Stomach (tissue), 4 donors: ENCODE measurements at regions not wholly inside any gene's neighbourhood (a gene's known extent, or its start where the extent isn't known, plus 50 kb on each side); places are given as distances from the start of the nearest gene placed in this dataset.

ENCODE experiments used
- CTCF ChIP-seq, 7 experiments: fragments of 450-650 bp in 4 of 7; fragments of 200-600 bp in 3 of 7; sonication (generic) in 3 of 7; IDR thresholded peaks; one replicate each; pipeline ENCODE4 v1.5.1; 2016 to 2019; ENCODE audit warnings: antibody characterized with exemption in 7 of 7, control low read depth in 2 of 7, mild to moderate bottlenecking in 1 of 7
- EP300 ChIP-seq: sonication (generic); formaldehyde crosslinking; IDR thresholded peaks from one replicate; pipeline ENCODE4 v1.6.1; 2017; ENCODE audit warnings: antibody characterized with exemption
- POLR2A ChIP-seq, 4 donors: fragments of 450-650 bp; IDR thresholded peaks; one replicate each; pipeline ENCODE4 v1.6.1; 2016; ENCODE audit warnings: antibody characterized with exemption in 4 of 4, control low read depth in 2 of 4, mild to moderate bottlenecking in 1 of 4, moderate library complexity in 1 of 4
- POLR2AphosphoS5 ChIP-seq, 3 donors: sonication (generic); formaldehyde crosslinking; IDR thresholded peaks; one replicate each; pipeline ENCODE4 v1.6.1; 2016; ENCODE audit warnings: antibody characterized with exemption in 3 of 3

DNA sequence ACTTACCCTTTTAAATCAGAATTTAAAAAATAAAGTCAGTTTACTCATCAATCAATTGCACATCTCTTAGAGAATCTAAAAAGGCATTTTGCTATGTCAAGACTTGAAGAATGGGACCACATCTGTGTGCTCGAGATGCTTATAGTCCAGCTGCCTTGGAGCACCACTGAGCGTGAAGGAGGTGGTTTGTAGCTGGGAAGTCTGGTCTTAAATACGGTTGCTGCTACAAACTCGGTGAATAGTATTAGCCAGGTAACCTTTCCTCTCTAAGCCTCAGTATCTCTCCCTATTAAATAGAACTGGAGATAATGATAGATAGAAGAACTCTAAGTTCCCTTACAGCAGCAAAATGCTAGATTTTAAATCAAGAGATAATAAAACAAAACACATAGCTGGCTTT is 289.7 kb downstream of the TRIB2 start:
- TF ChIP-seq CTCF (IDR thresholded peaks at IDR 0.05) (no peak), POLR2A (IDR thresholded peaks at IDR 0.05) (no peak), POLR2AphosphoS5 (IDR thresholded peaks at IDR 0.05) (no peak), EP300 (no peak)
